Right atrium auricular region (tissue), 2 donors: ENCODE measurements at regions not wholly inside any gene's neighbourhood (a gene's known extent, or its start where the extent isn't known, plus 50 kb on each side); places are given as distances from the start of the nearest gene placed in this dataset.
A peak's percentile ranks its signal among the peaks of the same experiment; 100 is the strongest.

Experiments used
- DNase-seq: peaks from one replicate; pipeline ENCODE4 v3.0.0-alpha.2; 2019; ENCODE audit warnings: low spot score
- H3K27ac ChIP-seq, 2 donors: fragments of 200-600 bp; sonication (generic); 1 replicate in 1 of 2; 2 replicates in 1 of 2; pipeline ENCODE4 v1.5.1; 2016 to 2019
- H3K27me3 ChIP-seq, 2 donors: fragments of 200-600 bp; sonication (generic); one replicate each; pipeline versions ENCODE4 v1.5.1 to v1.6.0; 2017 to 2019
- H3K36me3 ChIP-seq: fragments of 200-600 bp; sonication (generic); one replicate; pipeline ENCODE4 v1.5.1; 2016
- H3K4me1 ChIP-seq, 2 donors: fragments of 200-600 bp; sonication (generic); one replicate each; pipeline versions ENCODE4 v1.5.1 to v1.6.0; 2017 to 2019
- H3K4me3 ChIP-seq, 2 donors: fragments of 200-600 bp; sonication (generic); 1 replicate in 1 of 2; 2 replicates in 1 of 2; pipeline ENCODE4 v1.5.1; 2017 to 2019; ENCODE audit warnings: mild to moderate bottlenecking in 1 of 2, moderate library complexity in 1 of 2
- H3K9me3 ChIP-seq, 2 donors: fragments of 200-600 bp; sonication (generic); one replicate each; pipeline ENCODE4 v1.5.1; 2019
- CTCF ChIP-seq, 2 donors: fragments of 200-600 bp; sonication (generic); IDR thresholded peaks; one replicate each; pipeline ENCODE4 v1.5.1; 2019; ENCODE audit warnings: antibody characterized with exemption in 2 of 2

- no peak for TF ChIP-seq CTCF (IDR thresholded peaks at IDR 0.05)
- Histone ChIP-seq H3K27me3 (no peaks in the 10 kb centered on the region), H3K4me3 (no peak overlapping the region), H3K4me1 (no peaks in the 10 kb centered on the region), H3K9me3 (peaks cover 0 to 7% of the 10 kb centered on the region in 2 donors), H3K27ac (no peak overlapping the region), H3K36me3 (no peaks in the 10 kb centered on the region)
- DNase-seq: no peak
These were observed 134.8 kb downstream of the EHF start for GRCh38 chr11:34755671-34756070.

- H3K27me3 ChIP-seq: no peaks in the 10 kb centered on the region
- no peak for TF ChIP-seq CTCF (IDR thresholded peaks at IDR 0.05)
- no peak for DNase-seq
These were observed 133.4 kb downstream of the EHF start for GRCh38 chr11:34754171-34754823.

DNA sequence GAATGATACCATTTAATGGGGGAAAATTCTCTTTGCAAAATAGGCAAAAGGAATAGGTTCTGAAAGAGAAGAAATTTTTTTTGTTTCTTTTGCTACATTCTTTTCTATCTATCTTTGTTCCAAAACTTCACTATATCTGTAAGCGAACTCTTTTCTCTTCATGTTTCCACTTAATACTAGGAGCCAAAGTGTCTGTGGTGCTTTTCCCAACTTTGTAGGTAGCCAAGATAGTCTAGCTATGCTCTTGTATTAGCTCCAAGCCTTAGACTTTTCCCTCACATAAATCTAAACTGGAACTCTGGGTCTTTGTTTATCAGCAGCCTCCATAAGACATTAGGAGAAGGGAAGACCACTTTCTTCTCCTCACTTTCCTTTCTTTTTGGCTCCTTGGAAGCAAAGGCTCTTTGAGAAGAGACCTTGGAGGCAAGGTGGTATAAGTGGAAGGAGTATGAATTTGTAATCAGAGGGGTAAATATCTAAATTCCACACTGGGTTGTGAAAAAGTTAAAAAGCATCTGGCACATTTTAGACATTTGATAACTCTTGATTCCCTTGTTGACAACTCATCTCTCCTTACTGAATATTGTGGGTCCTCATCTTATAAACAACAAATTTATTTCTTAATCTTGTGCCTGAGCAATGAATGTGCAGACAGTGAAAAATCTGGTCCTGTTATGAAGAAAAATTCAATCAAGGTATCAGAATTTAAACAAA is 130.0 kb downstream of the EHF start:
- Histone ChIP-seq H3K27ac (peak overlapping the region in 1 of 2 donors; percentile 67), H3K4me3 (no peak overlapping the region), H3K4me1 (no peaks in the 10 kb centered on the region), H3K27me3 (no peaks in the 10 kb centered on the region), H3K36me3 (no peaks in the 10 kb centered on the region), H3K9me3 (no peaks in the 10 kb centered on the region)
- TF ChIP-seq CTCF (IDR thresholded peaks at IDR 0.05): no peak
- no peak for DNase-seq

More at GRCh38 chr11:34754171-34754823, 133.4 kb downstream of the EHF start:
- no peak overlapping the region for H3K4me3 ChIP-seq
- no peaks in the 10 kb centered on the region for H3K9me3 ChIP-seq
- H3K27ac ChIP-seq: no peak overlapping the region
- H3K36me3 ChIP-seq: no peaks in the 10 kb centered on the region
- no peaks in the 10 kb centered on the region for H3K4me1 ChIP-seq

DNA sequence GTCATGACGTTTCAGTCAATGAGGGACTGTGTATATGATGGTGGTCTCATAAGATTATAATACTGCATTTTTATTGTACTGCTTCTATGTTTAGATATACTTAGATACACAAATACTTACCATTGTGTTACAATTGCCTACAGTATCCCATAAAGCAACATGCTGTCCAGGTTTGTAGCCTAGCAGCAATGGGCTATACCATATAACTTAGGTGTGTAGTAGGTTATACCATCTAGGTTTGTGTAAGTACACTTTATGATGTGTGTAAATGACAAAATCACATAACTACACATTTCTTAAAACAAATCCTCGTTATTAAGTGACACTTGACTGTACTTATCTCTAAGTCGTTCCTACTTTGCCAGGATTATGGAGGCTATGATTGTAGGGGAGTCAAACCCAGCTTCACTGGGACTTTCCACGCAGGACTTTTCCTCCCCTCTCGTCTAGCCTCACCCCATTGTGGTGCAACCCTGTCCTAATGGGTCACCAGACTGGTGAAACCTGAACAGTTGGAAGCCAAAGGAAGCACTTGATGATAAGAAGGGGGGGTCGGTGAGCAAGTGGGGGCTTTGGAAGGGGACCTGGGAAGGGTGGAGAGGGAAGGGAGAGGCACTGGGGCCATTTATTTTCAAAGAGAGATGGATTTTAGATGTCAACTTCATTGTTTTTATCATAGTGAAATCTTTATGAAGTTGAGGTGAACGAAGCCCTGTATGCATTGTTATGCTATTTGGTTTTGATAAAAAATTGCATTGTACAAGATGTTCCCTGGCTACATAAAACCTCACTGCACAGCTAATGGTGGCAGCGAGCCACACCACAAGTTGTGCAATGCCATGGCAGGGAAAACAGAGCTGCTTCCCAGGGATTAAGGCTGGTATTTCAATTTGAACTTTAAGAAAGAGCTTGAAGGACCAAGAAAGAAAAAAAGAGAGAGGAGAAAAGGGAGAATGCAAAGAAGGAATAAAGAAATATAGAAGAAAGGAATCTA is 129.1 kb downstream of the EHF start:
- Histone ChIP-seq H3K27me3 (no peaks in the 10 kb centered on the region), H3K9me3 (no peaks in the 10 kb centered on the region), H3K4me3 (no peak overlapping the region), H3K4me1 (no peaks in the 10 kb centered on the region), H3K36me3 (no peaks in the 10 kb centered on the region), H3K27ac (peak overlapping the region in 1 of 2 donors; percentile 67)
- peak; percentile 92 for DNase-seq
- TF ChIP-seq CTCF (IDR thresholded peaks at IDR 0.05): no peak

GRCh38 chr11:34748036-34748435 is 127.1 kb downstream of the EHF start:
- H3K4me3 ChIP-seq: no peak overlapping the region
- H3K4me1 ChIP-seq: no peaks in the 10 kb centered on the region
- TF ChIP-seq CTCF (IDR thresholded peaks at IDR 0.05): no peak
- no peaks in the 10 kb centered on the region for H3K27me3 ChIP-seq
- no peaks in the 10 kb centered on the region for H3K9me3 ChIP-seq
- no peak for DNase-seq
- H3K27ac ChIP-seq: no peak overlapping the region
- H3K36me3 ChIP-seq: no peaks in the 10 kb centered on the region
